SK-N-SH treated with all-trans-retinoic acid at 6 μM for 48 hours (cell line): ENCODE measurements at regions not wholly inside any gene's neighbourhood (a gene's known extent, or its start where the extent isn't known, plus 50 kb on each side); places are given as distances from the start of the nearest gene placed in this dataset.

Experiments used
- ATAC-seq: fragments of 200-7000 bp; cut with Tn5 transposase; 3 replicates; pipeline ENCODE4 v1.9.1; 2020; ENCODE audit warnings: mild to moderate bottlenecking, moderate library complexity
- ARNTL ChIP-seq: fragments of 450-650 bp; formaldehyde crosslinking; IDR thresholded peaks from 2 replicates; pipeline ENCODE4 v1.5.0; 2020; ENCODE audit warnings: low read depth, mild to moderate bottlenecking, moderate library complexity, borderline replicate concordance
- ESRRG ChIP-seq: fragments of 250-450 bp; sonication (Bioruptor Pico); IDR thresholded peaks from 2 replicates; pipeline ENCODE4 v1.6.1; 2021; ENCODE audit warnings: mild to moderate bottlenecking
- GLIS3 ChIP-seq: fragments of 250-450 bp; sonication (Bioruptor Pico); IDR thresholded peaks from 2 replicates; pipeline ENCODE4 v1.5.0; 2020; ENCODE audit warnings: mild to moderate bottlenecking, moderate library complexity
- ISL1 ChIP-seq: fragments of 250-450 bp; sonication (Bioruptor Pico); IDR thresholded peaks from 2 replicates; pipeline ENCODE4 v2.1.2; 2022; ENCODE audit warnings: mild to moderate bottlenecking, moderate library complexity
- OSR1 ChIP-seq: fragments of 250-450 bp; sonication (Bioruptor Pico); IDR thresholded peaks from 2 replicates; pipeline ENCODE4 v1.8.0; 2022; ENCODE audit warnings: moderate library complexity, mild to moderate bottlenecking, inconsistent platforms
- PATZ1 ChIP-seq: fragments of 250-450 bp; sonication (Bioruptor Pico); IDR thresholded peaks from 2 replicates; pipeline ENCODE4 v1.8.0; 2020; ENCODE audit warnings: mild to moderate bottlenecking, moderate library complexity, borderline replicate concordance
- RARB ChIP-seq: fragments of 250-450 bp; sonication (Bioruptor Pico); IDR thresholded peaks from 2 replicates; pipeline ENCODE4 v1.8.0; 2021; ENCODE audit warnings: mild to moderate bottlenecking, moderate library complexity
- TCF4 ChIP-seq: fragments of 250-450 bp; sonication (Bioruptor Pico); IDR thresholded peaks from 2 replicates; pipeline ENCODE4 v1.8.0; 2021; ENCODE audit warnings: mild to moderate bottlenecking, moderate library complexity, borderline replicate concordance
- TOX ChIP-seq: fragments of 250-450 bp; sonication (Bioruptor Pico); IDR thresholded peaks from 2 replicates; pipeline ENCODE4 v1.8.0; 2021; ENCODE audit warnings: mild to moderate bottlenecking, moderate library complexity, borderline replicate concordance
- ZC3H10 ChIP-seq: fragments of 250-450 bp; sonication (Bioruptor Pico); IDR thresholded peaks from 2 replicates; pipeline ENCODE4 v1.5.1; 2021; ENCODE audit warnings: mild to moderate bottlenecking, moderate library complexity
- ZFP30 ChIP-seq: fragments of 450-650 bp; formaldehyde crosslinking; IDR thresholded peaks from 2 replicates; pipeline ENCODE4 v1.5.0; 2022; ENCODE audit warnings: mild to moderate bottlenecking, moderate library complexity
- ZNF565 ChIP-seq: fragments of 450-650 bp; formaldehyde crosslinking; conservative IDR thresholded peaks from 2 replicates; pipeline ENCODE4 v1.5.0; 2020; ENCODE audit warnings: low read depth, mild to moderate bottlenecking, moderate library complexity
- ZNF70 ChIP-seq: fragments of 450-650 bp; formaldehyde crosslinking; IDR thresholded peaks from 2 replicates; pipeline ENCODE4 v1.5.0; 2020; ENCODE audit warnings: mild to moderate bottlenecking, moderate library complexity
- TF ChIP-seq, protein P1 (sequence below): fragments of 250-450 bp; sonication (Bioruptor Pico); IDR thresholded peaks from 2 replicates; pipeline ENCODE4 v1.8.0; 2021; ENCODE audit warnings: low read depth, mild to moderate bottlenecking, moderate library complexity, borderline replicate concordance
- TF ChIP-seq, protein P2 (sequence below): fragments of 250-450 bp; sonication (Bioruptor Pico); IDR thresholded peaks from 2 replicates; pipeline ENCODE4 v1.5.1; 2021; ENCODE audit warnings: mild to moderate bottlenecking, moderate library complexity
- TF ChIP-seq, protein P3 (sequence below): fragments of 250-450 bp; sonication (Bioruptor Pico); IDR thresholded peaks from 2 replicates; pipeline ENCODE4 v1.5.0; 2020; ENCODE audit warnings: mild to moderate bottlenecking, moderate library complexity

DNA sequence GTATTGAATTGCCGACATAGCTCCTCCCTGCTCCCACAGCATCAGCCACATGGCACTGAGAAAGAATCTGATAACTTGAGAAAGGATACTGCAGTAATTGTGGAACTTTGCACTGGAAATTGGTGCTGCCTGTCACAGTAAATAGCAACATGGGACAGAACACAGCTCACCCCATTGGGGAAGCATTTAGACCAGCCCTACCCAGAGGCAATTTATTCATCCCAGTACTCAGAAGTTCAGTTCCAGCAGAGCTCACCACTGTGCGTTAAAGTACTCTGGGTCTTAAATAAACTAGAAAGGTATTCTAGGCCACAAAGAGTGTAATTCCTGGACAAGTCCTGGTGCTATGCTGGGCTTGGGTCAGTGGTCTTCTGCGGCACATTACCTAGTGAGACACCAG, 347.1 kb downstream of the PYDC2 start:
- ATAC-seq = no peak
- TF ChIP-seq GLIS3 (CRISPR knock-in tag) = no peak
- TF ChIP-seq RARB (CRISPR knock-in tag) = no peak
- TF ChIP-seq TCF4 (CRISPR knock-in tag) = no peak
- no peak for TF ChIP-seq ZNF565
- no peak for TF ChIP-seq ESRRG (CRISPR knock-in tag)
- TF ChIP-seq, protein P1, sequence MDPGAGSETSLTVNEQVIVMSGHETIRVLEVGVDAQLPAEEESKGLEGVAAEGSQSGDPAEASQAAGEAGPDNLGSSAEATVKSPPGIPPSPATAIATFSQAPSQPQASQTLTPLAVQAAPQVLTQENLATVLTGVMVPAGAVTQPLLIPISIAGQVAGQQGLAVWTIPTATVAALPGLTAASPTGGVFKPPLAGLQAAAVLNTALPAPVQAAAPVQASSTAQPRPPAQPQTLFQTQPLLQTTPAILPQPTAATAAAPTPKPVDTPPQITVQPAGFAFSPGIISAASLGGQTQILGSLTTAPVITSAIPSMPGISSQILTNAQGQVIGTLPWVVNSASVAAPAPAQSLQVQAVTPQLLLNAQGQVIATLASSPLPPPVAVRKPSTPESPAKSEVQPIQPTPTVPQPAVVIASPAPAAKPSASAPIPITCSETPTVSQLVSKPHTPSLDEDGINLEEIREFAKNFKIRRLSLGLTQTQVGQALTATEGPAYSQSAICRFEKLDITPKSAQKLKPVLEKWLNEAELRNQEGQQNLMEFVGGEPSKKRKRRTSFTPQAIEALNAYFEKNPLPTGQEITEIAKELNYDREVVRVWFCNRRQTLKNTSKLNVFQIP = no peak
- TF ChIP-seq, protein P2, sequence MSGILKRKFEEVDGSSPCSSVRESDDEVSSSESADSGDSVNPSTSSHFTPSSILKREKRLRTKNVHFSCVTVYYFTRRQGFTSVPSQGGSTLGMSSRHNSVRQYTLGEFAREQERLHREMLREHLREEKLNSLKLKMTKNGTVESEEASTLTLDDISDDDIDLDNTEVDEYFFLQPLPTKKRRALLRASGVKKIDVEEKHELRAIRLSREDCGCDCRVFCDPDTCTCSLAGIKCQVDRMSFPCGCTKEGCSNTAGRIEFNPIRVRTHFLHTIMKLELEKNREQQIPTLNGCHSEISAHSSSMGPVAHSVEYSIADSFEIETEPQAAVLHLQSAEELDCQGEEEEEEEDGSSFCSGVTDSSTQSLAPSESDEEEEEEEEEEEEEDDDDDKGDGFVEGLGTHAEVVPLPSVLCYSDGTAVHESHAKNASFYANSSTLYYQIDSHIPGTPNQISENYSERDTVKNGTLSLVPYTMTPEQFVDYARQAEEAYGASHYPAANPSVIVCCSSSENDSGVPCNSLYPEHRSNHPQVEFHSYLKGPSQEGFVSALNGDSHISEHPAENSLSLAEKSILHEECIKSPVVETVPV (CRISPR knock-in tag) = no peak
- no peak for TF ChIP-seq OSR1 (CRISPR knock-in tag)

DNA sequence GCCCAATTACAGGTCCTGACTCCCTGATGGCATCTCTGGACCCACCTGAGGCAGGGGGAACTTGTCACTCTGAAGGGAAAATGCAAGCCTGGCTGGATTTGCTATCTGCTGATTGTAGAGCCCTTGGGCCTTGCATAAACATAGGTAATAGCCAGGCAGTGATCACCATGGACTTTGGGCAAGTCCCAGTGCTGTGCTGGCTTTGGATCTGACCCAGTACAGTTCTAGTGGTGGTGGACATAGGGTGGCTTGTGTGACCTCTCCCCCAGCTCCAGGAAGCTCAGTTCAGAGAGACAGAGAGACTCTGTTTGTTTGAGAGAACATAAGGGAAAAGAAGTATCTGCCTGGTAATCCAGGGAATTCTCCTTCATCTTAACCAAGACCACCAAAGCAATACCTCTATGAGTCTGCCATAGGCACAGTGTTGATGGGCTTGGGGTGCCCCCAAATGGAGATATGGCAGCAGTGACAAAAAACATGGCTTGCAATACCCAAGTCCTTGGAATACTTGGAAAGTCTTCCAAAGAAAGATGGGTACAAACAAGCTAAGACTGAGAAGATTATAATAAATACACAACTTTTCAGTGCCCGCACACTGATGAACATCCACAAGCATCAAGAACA, 348.5 kb downstream of the PYDC2 start:
- ATAC-seq = 0 out of 3 replicates have a peak, but pooled peaks have one; percentile 33
- TF ChIP-seq ZNF70 (no peak), ESRRG (CRISPR knock-in tag) (no peak), ZC3H10 (no peak), ARNTL (CRISPR knock-in tag) (no peak), GLIS3 (CRISPR knock-in tag) (no peak), ZFP30 (CRISPR knock-in tag) (no peak), ISL1 (no peak)
- TF ChIP-seq, protein P1 = no peak

GRCh38 chr3:191813245-191813644, 352.3 kb downstream of the PYDC2 start:
- no peak for TF ChIP-seq TOX (CRISPR knock-in tag)
- no peak for TF ChIP-seq PATZ1 (CRISPR knock-in tag)
- TF ChIP-seq OSR1 (CRISPR knock-in tag) = no peak

GRCh38 chr3:191848818-191849217, 387.9 kb downstream of the PYDC2 start:
- TF ChIP-seq, protein P3, sequence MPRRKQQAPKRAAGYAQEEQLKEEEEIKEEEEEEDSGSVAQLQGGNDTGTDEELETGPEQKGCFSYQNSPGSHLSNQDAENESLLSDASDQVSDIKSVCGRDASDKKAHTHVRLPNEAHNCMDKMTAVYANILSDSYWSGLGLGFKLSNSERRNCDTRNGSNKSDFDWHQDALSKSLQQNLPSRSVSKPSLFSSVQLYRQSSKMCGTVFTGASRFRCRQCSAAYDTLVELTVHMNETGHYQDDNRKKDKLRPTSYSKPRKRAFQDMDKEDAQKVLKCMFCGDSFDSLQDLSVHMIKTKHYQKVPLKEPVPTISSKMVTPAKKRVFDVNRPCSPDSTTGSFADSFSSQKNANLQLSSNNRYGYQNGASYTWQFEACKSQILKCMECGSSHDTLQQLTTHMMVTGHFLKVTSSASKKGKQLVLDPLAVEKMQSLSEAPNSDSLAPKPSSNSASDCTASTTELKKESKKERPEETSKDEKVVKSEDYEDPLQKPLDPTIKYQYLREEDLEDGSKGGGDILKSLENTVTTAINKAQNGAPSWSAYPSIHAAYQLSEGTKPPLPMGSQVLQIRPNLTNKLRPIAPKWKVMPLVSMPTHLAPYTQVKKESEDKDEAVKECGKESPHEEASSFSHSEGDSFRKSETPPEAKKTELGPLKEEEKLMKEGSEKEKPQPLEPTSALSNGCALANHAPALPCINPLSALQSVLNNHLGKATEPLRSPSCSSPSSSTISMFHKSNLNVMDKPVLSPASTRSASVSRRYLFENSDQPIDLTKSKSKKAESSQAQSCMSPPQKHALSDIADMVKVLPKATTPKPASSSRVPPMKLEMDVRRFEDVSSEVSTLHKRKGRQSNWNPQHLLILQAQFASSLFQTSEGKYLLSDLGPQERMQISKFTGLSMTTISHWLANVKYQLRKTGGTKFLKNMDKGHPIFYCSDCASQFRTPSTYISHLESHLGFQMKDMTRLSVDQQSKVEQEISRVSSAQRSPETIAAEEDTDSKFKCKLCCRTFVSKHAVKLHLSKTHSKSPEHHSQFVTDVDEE = no peak
- no peak for ATAC-seq

More at GRCh38 chr3:191813245-191813644, 352.3 kb downstream of the PYDC2 start:
- ATAC-seq = no peak

DNA sequence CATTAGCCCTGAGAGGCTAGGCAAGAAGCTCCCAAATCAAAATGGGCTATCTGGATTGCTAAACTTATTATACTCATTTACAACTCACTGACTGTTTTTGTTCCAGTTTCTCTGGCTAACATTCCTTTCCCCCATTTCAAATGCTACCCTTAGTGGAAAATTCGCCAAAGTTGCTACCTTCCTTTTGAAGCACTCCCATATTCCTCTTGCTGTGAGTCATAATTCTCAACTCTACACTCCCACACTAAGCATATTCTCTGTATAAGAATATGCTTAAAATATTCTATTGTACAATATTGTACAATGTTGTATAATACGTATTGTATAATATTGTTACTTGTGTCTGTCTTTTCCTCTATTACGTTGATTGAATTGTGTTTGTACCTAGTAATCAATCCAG, 398.6 kb downstream of the PYDC2 start:
- TF ChIP-seq GLIS3 (CRISPR knock-in tag) (no peak), ZNF70 (no peak)
- no peak for ATAC-seq
